Spinal cord (tissue), 9 donors: ENCODE measurements at regions not wholly inside any gene's neighbourhood (a gene's known extent, or its start where the extent isn't known, plus 50 kb on each side); places are given as distances from the start of the nearest gene placed in this dataset.

ENCODE experiments used
- DNase-seq, 6 donors: peaks; one replicate each; pipeline versions ENCODE4 v3.0.0 to v3.0.0-alpha.2; 2013 to 2015; ENCODE audit warnings: low spot score in 6 of 6, low read depth in 4 of 6
- H3K27ac ChIP-seq: one replicate; pipeline ENCODE4 v1.5.1; 2013; ENCODE audit warnings: low read depth, low read length, control low read depth
- H3K27me3 ChIP-seq: one replicate; pipeline ENCODE4 v1.6.1; 2013; ENCODE audit warnings: low read length; ENCODE audit not compliant: control insufficient read depth, insufficient read depth
- H3K36me3 ChIP-seq: one replicate; pipeline ENCODE4 v1.6.1; 2013; ENCODE audit warnings: low read length; ENCODE audit not compliant: control insufficient read depth, insufficient read depth
- H3K4me1 ChIP-seq: one replicate; pipeline ENCODE4 v1.6.1; 2013; ENCODE audit warnings: low read length; ENCODE audit not compliant: control insufficient read depth, insufficient read depth
- H3K4me3 ChIP-seq: one replicate; pipeline ENCODE4 v1.5.1; 2013; ENCODE audit warnings: low read depth, low read length, control low read depth
- H3K9me3 ChIP-seq: one replicate; pipeline ENCODE4 v1.6.1; 2013; ENCODE audit warnings: low read length; ENCODE audit not compliant: control insufficient read depth, insufficient read depth
- WGBS: methylation state at CpG from one replicate; pipeline ENCODE4 v1.1.5; 2013; ENCODE audit warnings: missing lambda C conversion rate; ENCODE audit not compliant: insufficient coverage; 5-methylcytosine and 5-hydroxymethylcytosine counted together
- donor health status: healthy.

DNA sequence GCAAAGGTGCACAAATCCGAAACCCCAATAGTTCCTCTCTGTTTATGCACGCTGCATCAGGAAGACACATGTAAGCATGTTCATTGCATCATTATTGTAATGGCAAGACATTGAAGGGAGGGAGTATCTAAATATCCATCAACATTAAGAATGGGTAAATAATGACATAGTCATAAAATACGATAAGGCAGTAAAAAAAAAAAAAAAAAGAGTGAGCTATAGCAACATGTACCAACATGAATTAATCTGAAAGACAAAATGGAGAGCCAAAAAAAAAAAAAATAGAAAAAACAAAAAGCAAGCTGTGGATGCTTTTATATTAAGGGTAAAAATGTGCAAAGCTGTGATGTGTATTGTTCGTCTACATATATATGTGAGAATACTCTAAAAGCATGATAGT, 70.2 kb upstream of the ABLIM1 start:
- no peak for DNase-seq
- WGBS, result no CpG with 5 or more reads among the region's 4 CpGs
- H3K4me1 ChIP-seq, result peaks cover 3% of the 10 kb centered on the region
- peaks cover 3% of the 10 kb centered on the region for H3K9me3 ChIP-seq
- no peak overlapping the region for H3K4me3 ChIP-seq
- no peaks in the 10 kb centered on the region for H3K36me3 ChIP-seq
- H3K27me3 ChIP-seq, result no peaks in the 10 kb centered on the region
- H3K27ac ChIP-seq, result no peak overlapping the region

DNA sequence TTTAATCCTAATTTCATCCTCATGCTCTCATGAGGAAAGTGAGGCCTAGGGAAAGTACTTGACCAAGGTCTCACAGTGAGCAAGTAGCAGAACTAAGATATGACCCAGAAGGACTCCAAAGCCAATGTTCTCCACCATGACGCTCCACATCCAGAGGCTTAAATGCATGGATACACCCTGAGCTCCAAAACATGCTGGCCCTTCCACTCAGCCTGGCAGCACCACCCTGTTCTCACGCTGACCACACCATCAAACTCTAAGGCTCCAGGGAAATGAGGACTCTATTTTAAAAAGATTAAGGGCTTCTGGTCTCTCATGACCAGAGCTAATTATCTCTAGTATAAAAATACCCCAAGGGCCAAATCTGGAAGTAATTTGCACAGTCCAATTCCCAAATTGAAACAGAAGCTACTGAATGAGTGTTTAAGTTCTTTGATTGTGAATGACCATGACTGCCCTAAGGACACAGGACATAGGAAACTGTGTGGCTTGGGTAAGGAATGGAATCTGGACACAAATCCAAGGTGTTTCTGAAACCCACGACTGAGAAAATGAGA, 71.1 kb upstream of the ABLIM1 start:
- 67% methylated on average over 1 of the region's 3 CpGs for WGBS
- Histone ChIP-seq H3K9me3 (peaks cover 3% of the 10 kb centered on the region), H3K36me3 (no peaks in the 10 kb centered on the region), H3K4me1 (peaks cover 3% of the 10 kb centered on the region), H3K27ac (no peak overlapping the region), H3K27me3 (no peaks in the 10 kb centered on the region), H3K4me3 (no peak overlapping the region)
- no peak for DNase-seq

DNA sequence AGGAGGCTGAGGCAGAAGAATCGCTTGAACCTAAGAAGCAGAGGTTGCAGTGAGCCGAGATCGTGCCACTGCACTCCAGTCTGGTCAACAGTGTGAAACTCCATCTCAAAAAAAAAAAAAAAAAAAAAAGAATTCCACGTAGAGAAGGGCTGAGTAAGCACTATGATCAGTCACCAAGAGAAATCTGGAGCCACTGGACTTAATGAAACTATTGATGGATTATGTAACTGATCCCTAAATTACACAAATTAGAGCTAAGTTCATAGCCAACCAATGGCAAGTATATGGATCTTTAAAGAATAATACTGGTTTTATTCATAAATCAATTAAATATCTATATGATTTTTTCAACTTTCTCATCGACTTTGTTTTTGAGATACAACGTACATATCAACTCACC, 72.2 kb upstream of the ABLIM1 start:
- no peaks in the 10 kb centered on the region for H3K36me3 ChIP-seq
- H3K4me1 ChIP-seq, result peaks cover 3% of the 10 kb centered on the region
- peaks cover 3% of the 10 kb centered on the region for H3K9me3 ChIP-seq
- no peak overlapping the region for H3K27ac ChIP-seq
- no peak for DNase-seq
- no CpG with 5 or more reads among the region's 6 CpGs for WGBS
- no peak overlapping the region for H3K4me3 ChIP-seq
- H3K27me3 ChIP-seq, result no peaks in the 10 kb centered on the region

DNA sequence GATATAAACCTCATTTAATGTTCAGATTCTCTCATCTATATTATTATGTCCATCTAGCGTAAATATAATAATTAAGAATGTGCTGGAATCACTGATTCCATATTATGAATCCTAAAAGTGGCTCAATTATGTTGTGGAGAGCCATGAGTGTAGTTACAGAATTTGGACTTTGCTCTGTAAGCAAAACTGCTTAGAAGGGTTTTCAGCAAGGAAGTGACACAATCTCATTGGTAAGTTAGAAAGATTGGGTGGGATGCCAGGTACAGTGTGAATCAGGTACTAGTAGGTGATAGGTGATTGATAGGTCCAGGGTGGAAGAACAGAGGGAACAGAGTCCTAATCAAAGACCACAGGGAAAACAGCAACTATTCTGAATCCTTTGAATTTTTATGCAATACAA, 74.9 kb upstream of the ABLIM1 start:
- H3K36me3 ChIP-seq, result no peaks in the 10 kb centered on the region
- H3K27ac ChIP-seq, result no peak overlapping the region
- 100% methylated on average over 1 of the region's 1 CpG for WGBS
- peaks cover 3% of the 10 kb centered on the region for H3K4me1 ChIP-seq
- H3K4me3 ChIP-seq, result no peak overlapping the region
- peaks cover 3% of the 10 kb centered on the region for H3K9me3 ChIP-seq
- DNase-seq, result no peak
- no peaks in the 10 kb centered on the region for H3K27me3 ChIP-seq

DNA sequence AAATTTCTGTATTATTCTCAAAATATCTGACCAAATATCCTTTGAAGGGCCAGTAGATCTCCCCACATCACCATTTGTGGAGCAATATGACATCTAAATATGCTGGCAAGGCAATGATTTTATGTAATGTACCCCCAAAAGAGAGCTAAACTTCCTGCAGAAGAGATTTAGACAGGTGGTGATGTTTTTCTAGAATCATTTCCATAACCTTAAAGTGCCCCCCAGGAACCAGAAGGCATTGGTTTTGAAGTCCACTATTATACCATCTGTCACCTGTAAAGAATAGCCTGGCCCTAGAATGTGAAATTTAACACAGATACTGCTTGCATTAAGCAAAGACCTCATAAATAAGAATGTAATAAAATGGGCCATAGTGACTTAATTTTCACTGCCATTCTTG, 77.9 kb upstream of the ABLIM1 start:
- H3K36me3 ChIP-seq, result no peaks in the 10 kb centered on the region

DNA sequence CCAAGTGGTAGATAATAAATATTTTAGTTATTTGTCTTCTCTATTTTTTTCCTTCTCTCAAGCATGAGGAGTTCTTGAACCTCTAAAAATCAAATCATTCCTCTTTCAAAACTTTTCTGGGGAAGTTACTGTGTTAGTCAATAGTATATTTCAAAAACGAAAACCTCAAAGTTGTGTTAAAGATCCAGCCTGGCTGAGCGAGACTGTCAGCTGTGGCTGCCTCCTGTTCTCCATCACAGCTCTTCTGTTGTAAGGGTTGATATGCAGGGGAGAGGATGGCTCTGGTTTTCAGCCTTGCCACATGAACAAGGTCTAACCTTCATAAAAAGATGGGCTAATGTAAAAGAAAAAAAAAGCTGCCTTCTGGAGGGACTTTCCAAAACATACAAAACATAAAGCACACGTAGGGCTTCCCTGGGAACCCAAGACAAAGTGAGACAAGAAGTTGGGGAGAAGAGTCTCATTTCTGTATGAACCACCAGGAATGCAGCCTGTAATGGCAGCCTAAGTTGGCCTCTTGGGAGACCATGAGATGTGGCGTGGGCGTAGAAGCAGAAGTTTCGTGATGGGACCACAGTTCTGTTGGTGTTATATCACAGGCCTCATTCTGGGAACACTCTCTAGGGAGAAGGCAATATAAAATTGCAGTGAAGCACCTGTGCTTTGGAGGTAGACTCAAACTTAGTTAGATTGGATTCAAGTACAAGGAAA, 77.9 kb upstream of the FHIP2A start:
- Histone ChIP-seq H3K36me3 (no peaks in the 10 kb centered on the region), H3K4me1 (no peaks in the 10 kb centered on the region), H3K9me3 (no peaks in the 10 kb centered on the region), H3K27me3 (no peaks in the 10 kb centered on the region), H3K4me3 (no peak overlapping the region), H3K27ac (no peak overlapping the region)
- peak in 1 of 6 donors; percentile 34 for DNase-seq
- WGBS, result 90% methylated on average over 4 of the region's 6 CpGs

More for the DNA sequence above, 77.9 kb upstream of the ABLIM1 start:
- DNase-seq, result peak in 1 of 6 donors; percentile 66
- no peaks in the 10 kb centered on the region for H3K9me3 ChIP-seq
- no peaks in the 10 kb centered on the region for H3K4me1 ChIP-seq
- no peak overlapping the region for H3K4me3 ChIP-seq
- H3K27ac ChIP-seq, result no peak overlapping the region
- H3K27me3 ChIP-seq, result no peaks in the 10 kb centered on the region

DNA sequence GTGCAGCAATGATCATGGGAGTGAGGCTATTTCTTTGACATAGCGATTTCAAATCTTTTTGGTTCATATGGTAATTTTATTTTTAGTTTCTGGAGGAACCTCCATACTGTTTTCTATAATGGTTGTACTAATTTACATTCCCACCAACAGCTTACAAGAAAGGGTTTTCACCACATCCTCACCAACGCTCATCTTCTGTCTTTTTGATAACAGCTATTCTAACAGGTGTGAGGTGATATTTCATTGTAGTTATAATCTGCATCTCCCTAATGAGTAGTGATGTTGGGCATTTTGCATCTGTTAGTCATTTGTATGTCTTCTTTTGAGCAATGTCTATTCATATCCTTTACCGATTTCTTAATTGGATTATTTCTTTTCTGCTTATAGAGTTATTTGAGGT, 75.0 kb upstream of the FHIP2A start:
- Histone ChIP-seq H3K36me3 (no peaks in the 10 kb centered on the region), H3K4me3 (no peak overlapping the region), H3K27me3 (no peaks in the 10 kb centered on the region), H3K27ac (no peak overlapping the region), H3K4me1 (no peaks in the 10 kb centered on the region), H3K9me3 (no peaks in the 10 kb centered on the region)
- WGBS, result no CpG with 5 or more reads among the region's 3 CpGs
- DNase-seq, result no peak

DNA sequence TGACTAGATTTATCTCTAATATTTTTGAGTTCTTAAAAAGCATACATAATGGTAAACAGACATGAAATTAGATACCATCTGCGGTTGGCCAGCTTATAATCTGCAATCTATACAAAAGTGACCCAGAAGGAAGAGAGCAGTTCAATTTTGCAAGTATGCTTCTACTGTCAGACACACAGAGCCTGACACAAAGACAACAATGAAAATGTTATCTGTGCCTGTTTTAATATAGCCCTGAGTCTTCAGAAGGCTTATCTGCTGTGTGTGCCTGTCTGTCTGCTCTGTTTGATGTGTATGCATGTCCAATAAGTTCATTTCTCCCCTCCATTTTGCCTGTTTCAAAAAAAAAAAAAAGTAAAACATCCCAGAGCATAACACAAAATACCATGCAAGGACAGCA, 73.3 kb upstream of the FHIP2A start:
- Histone ChIP-seq H3K36me3 (no peaks in the 10 kb centered on the region), H3K27me3 (no peaks in the 10 kb centered on the region), H3K4me1 (no peaks in the 10 kb centered on the region), H3K27ac (no peak overlapping the region), H3K9me3 (no peaks in the 10 kb centered on the region), H3K4me3 (no peak overlapping the region)
- WGBS, result no CpG with 5 or more reads among the region's 1 CpG
- DNase-seq, result no peak

DNA sequence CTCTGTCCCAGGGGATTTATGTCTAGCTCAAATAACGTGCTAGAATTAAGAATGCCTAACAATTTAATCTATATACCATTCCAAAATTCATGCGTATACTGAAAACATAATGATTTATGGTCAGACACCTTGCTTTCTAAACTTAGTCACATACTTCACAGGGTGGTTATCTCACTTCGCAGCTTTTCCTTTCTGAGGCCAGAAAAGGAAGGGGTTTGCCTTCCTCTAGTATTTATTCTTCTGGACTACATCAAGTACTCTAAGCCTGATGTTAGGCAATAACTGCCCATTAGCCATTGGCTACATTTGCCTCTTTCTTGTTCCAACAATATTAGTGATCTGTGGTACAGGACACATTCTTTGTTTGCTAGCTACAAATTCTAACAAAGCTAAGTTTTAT, 72.6 kb upstream of the FHIP2A start:
- no peak for DNase-seq
- Histone ChIP-seq H3K4me1 (no peaks in the 10 kb centered on the region), H3K4me3 (no peak overlapping the region), H3K27me3 (no peaks in the 10 kb centered on the region), H3K9me3 (no peaks in the 10 kb centered on the region), H3K36me3 (no peaks in the 10 kb centered on the region), H3K27ac (no peak overlapping the region)
- no CpG with 5 or more reads among the region's 3 CpGs for WGBS

DNA sequence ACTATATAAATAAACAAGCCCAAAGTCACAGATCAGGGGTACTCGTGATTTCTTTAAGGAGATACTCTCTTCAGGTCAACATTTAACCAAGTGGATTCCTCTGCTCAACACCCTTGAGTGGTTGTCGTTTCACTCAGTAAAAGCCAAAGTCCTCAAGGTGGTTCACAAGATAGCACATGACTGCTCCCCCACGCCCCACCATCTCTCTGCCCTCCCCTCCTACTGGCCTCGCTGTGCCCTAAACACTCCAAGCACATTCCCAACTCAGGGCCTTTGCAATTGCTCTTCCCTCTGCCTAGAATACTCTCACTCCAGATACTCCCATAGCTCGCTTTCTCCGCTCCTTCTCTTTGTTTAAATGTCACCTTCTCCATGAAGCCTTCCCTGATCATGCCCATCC, 72.1 kb upstream of the FHIP2A start:
- Histone ChIP-seq H3K27me3 (no peaks in the 10 kb centered on the region), H3K4me3 (no peak overlapping the region), H3K9me3 (no peaks in the 10 kb centered on the region), H3K4me1 (no peaks in the 10 kb centered on the region), H3K36me3 (no peaks in the 10 kb centered on the region), H3K27ac (no peak overlapping the region)
- WGBS, result 82% methylated on average over 6 of the region's 6 CpGs
- no peak for DNase-seq
